ENCODE measurements at regions not wholly inside any gene's neighbourhood (a gene's known extent, or its start where the extent isn't known, plus 50 kb on each side); places are given as distances from the start of the nearest gene placed in this dataset.

GRCh38 chr5:2036885-2037284 lies 154.2 kb upstream of the IRX4 start:
- H3F3A ChIP-seq (ENCODE audit: insufficient read depth, low read length, poor library complexity, severe bottlenecking): no peaks in the 10 kb centered on the region
- no peak overlapping the region for H3K4me2 ChIP-seq (ENCODE audit: low read length)
- H3K4me3 ChIP-seq (ENCODE audit: low read length): no peak overlapping the region
- no peak for TF ChIP-seq TAF1 (IDR thresholded peaks at IDR 0.05; ENCODE audit: low read depth)
- no peak for TF ChIP-seq SMC3 (conservative IDR thresholded peaks at IDR 0.05; ENCODE audit: poor library complexity)
- TF ChIP-seq CTCF (IDR thresholded peaks at IDR 0.05; ENCODE audit: poor library complexity, severe bottlenecking): no peak
- no peak for TF ChIP-seq RAD21 (conservative IDR thresholded peaks at IDR 0.05)
- TF ChIP-seq REST (IDR thresholded peaks at IDR 0.05; ENCODE audit: borderline replicate concordance): no peak
- no peak for TF ChIP-seq EP300 (conservative IDR thresholded peaks at IDR 0.05; ENCODE audit: poor library complexity, severe bottlenecking)
- TF ChIP-seq MXI1 (conservative IDR thresholded peaks at IDR 0.05; ENCODE audit: poor library complexity, severe bottlenecking): no peak
- no peak for TF ChIP-seq POLR2AphosphoS5 (IDR thresholded peaks at IDR 0.05)
- no peak for TF ChIP-seq EZH2 (IDR thresholded peaks at IDR 0.05; ENCODE audit: borderline replicate concordance, insufficient read depth, low read length, poor library complexity, severe bottlenecking)
- no peaks in the 10 kb centered on the region for H4K20me1 ChIP-seq (ENCODE audit: insufficient read depth)
- H3K27me3 ChIP-seq (ENCODE audit: insufficient read depth, low read depth, low read length): peaks cover 14% of the 10 kb centered on the region
- no peaks in the 10 kb centered on the region for H3K36me3 ChIP-seq (ENCODE audit: insufficient read depth, low read length)
- no peak overlapping the region for H3K27ac ChIP-seq (ENCODE audit: low read length)
- no peak overlapping the region for H2AFZ ChIP-seq (ENCODE audit: low read depth, low read length)
- no peak overlapping the region for H3K9ac ChIP-seq (ENCODE audit: low read length)
- no peaks in the 10 kb centered on the region for H3K9me2 ChIP-seq (ENCODE audit: insufficient read depth, low read length)
- no peaks in the 10 kb centered on the region for H3K79me2 ChIP-seq (replicated peaks; ENCODE audit: insufficient read depth, low read length)
- no peaks in the 10 kb centered on the region for H3K9me3 ChIP-seq (ENCODE audit: low read length)

- Histone ChIP-seq H3K9ac (ENCODE audit: low read length) (no peak overlapping the region), H3K27me3 (ENCODE audit: insufficient read depth, low read depth, low read length) (peaks cover 11% of the 10 kb centered on the region)
These were observed 149.7 kb upstream of the IRX4 start for GRCh38 chr5:2032432-2032831.

More at GRCh38 chr5:2032432-2032831, 149.7 kb upstream of the IRX4 start:
- no peak overlapping the region for H2AFZ ChIP-seq (ENCODE audit: low read depth, low read length)
- H3K27ac ChIP-seq (ENCODE audit: low read length): no peak overlapping the region
- H3F3A ChIP-seq (ENCODE audit: insufficient read depth, low read length, poor library complexity, severe bottlenecking): no peaks in the 10 kb centered on the region
- no peak overlapping the region for H3K4me3 ChIP-seq (ENCODE audit: low read length)
- no peaks in the 10 kb centered on the region for H3K36me3 ChIP-seq (ENCODE audit: insufficient read depth, low read length)
- TF ChIP-seq POLR2AphosphoS5 (IDR thresholded peaks at IDR 0.05) (no peak), SMC3 (conservative IDR thresholded peaks at IDR 0.05; ENCODE audit: poor library complexity) (no peak), EP300 (conservative IDR thresholded peaks at IDR 0.05; ENCODE audit: poor library complexity, severe bottlenecking) (no peak), TAF1 (IDR thresholded peaks at IDR 0.05; ENCODE audit: low read depth) (no peak), EZH2 (IDR thresholded peaks at IDR 0.05; ENCODE audit: borderline replicate concordance, insufficient read depth, low read length, poor library complexity, severe bottlenecking) (no peak), RAD21 (conservative IDR thresholded peaks at IDR 0.05) (no peak), REST (IDR thresholded peaks at IDR 0.05; ENCODE audit: borderline replicate concordance) (no peak), MXI1 (conservative IDR thresholded peaks at IDR 0.05; ENCODE audit: poor library complexity, severe bottlenecking) (no peak), CTCF (IDR thresholded peaks at IDR 0.05; ENCODE audit: poor library complexity, severe bottlenecking) (no peak)
- H3K4me2 ChIP-seq (ENCODE audit: low read length): no peak overlapping the region
- no peaks in the 10 kb centered on the region for H4K20me1 ChIP-seq (ENCODE audit: insufficient read depth)
- no peaks in the 10 kb centered on the region for H3K9me2 ChIP-seq (ENCODE audit: insufficient read depth, low read length)
- no peaks in the 10 kb centered on the region for H3K9me3 ChIP-seq (ENCODE audit: low read length)
- H3K79me2 ChIP-seq (replicated peaks; ENCODE audit: insufficient read depth, low read length): no peaks in the 10 kb centered on the region

Measured in neural cell (in vitro differentiated cells).